Lung (tissue), 11 donors: ENCODE measurements at regions not wholly inside any gene's neighbourhood (a gene's known extent, or its start where the extent isn't known, plus 50 kb on each side); places are given as distances from the start of the nearest gene placed in this dataset.
"Not testable (repeated sequence)": the region's sequence is repeated elsewhere in the genome, so short reads cannot be mapped to it uniquely, and the experiment has no call there.

Source experiments
- ATAC-seq: fragments of 200-7000 bp; cut with Tn5 transposase; one replicate; pipeline ENCODE4 v1.9.1; 2020; ENCODE audit warnings: moderate number of reproducible peaks; ENCODE audit not compliant: insufficient read depth, low FRiP score
- DNase-seq, 3 donors: peaks; one replicate each; pipeline ENCODE4 v3.0.0-alpha.2; 2013 to 2017
- H3K27ac ChIP-seq, 2 donors: one replicate each; pipeline ENCODE4 v1.5.1; 2013; ENCODE audit warnings: mild to moderate bottlenecking in 2 of 2, moderate library complexity in 2 of 2, control low read depth in 1 of 2, inconsistent platforms in 1 of 2, low read depth in 1 of 2, low read length in 1 of 2
- H3K27me3 ChIP-seq, 3 donors: one replicate each; pipeline ENCODE4 v1.5.1; 2013; ENCODE audit warnings: low read length in 2 of 3; ENCODE audit not compliant: control insufficient read depth in 3 of 3, insufficient read depth in 3 of 3
- H3K36me3 ChIP-seq, 4 donors: one replicate each; pipeline ENCODE4 v1.5.1; 2013; ENCODE audit warnings: low read length in 4 of 4, mild to moderate bottlenecking in 1 of 4, moderate library complexity in 1 of 4; ENCODE audit not compliant: control insufficient read depth in 4 of 4, insufficient read depth in 4 of 4
- H3K4me1 ChIP-seq, 5 donors: one replicate each; pipeline ENCODE4 v1.5.1; 2013; ENCODE audit warnings: low read length in 5 of 5, mild to moderate bottlenecking in 2 of 5, moderate library complexity in 1 of 5; ENCODE audit not compliant: control insufficient read depth in 5 of 5, insufficient read depth in 5 of 5
- H3K4me3 ChIP-seq: one replicate; pipeline ENCODE4 v1.5.1; 2013; ENCODE audit warnings: mild to moderate bottlenecking, control low read depth, moderate library complexity
- H3K9ac ChIP-seq, 2 donors: one replicate each; pipeline ENCODE4 v1.5.1; 2013; ENCODE audit warnings: low read length in 2 of 2, control low read depth in 1 of 2; ENCODE audit not compliant: insufficient read depth in 1 of 2
- H3K9me3 ChIP-seq, 4 donors: one replicate each; pipeline ENCODE4 v1.5.1; 2013; ENCODE audit warnings: low read length in 3 of 4, mild to moderate bottlenecking in 1 of 4, moderate library complexity in 1 of 4; ENCODE audit not compliant: control insufficient read depth in 4 of 4, insufficient read depth in 3 of 4
- WGBS, 2 donors: extraction: QIAGEN DNeasy Blood & Tissue Kit; methylation state at CpG; one replicate each; pipeline ENCODE4 v1.1.7; 2013; 5-methylcytosine and 5-hydroxymethylcytosine counted together
- TF ChIP-seq, protein P1 (sequence below): IDR thresholded peaks from 2 replicates; pipeline ENCODE4 v1.5.1; 2012; ENCODE audit warnings: mild to moderate bottlenecking; ENCODE audit errors: control extremely low read depth, extremely low read depth
- donor health status: control.
- donor health status: control.
- donor health status: Bipolar disorder and iron deficiency.
- donor health status: healthy.
- donor health status: DM: yes; HTN: yes; CAD: no.

DNA sequence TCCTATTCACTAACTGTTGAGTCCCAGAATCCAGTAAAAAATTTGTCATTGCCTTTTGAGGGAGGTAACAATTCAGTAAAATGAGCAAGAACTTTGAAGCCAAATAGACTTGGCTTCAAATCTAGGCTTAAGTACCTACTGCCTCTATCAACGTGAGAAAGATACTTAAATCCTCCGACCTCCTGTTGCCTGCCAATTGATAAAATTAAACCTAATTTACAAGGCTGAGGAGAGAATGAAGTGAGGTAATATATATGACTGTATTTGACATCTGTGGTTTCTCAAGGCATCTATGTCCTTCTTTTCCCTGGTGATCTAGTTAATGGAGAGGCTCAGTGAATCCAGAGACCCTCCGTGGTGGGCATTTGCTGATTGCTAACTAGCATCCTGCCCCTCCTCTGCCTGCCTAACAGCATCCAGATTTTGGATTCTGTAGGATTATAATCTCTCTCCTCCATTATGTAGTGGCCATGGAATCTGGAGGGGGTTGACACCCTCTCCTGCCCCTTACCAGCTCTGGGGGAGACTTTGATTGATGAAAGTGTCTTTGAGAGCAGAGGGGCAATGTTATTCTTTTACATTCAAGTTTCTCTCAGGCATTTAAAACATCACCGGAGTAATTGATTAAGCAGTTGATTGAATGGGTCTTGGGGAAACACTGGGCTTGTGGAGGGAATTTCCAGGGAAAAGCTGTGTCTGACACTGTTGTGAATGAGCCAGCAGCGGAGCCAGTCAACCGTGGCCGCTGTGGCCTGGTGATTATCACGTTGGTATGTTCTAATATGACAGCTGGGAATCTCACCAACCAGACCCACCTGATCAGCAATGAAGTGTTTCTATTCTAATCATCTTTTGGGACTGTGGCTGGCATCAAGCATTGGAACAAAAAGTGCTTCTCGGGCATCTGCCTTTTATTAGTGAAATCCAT lies 140.7 kb upstream of the FAM78B start:
- no peak for ATAC-seq
- H3K27me3 ChIP-seq = no peaks in the 10 kb centered on the region

DNA sequence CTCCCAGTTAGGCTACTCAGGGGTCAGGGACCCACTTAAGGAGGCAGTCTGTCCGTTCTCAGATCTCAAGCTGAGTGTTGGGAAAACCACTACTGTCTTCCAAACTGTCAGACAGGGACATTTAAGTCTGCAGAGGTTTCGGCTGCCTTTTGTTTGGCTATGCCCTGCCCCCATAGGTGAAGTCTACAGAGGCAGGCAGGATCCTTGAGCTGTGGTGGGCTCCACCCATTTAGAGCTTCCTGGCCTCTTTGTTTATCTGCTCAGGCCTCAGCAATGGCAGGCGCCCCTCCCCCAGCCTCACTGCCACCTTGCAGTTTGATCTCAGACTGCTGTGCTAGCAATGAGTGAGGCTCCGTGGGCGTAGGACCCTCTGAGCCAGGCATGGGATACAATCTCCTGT lies 149.5 kb upstream of the FAM78B start:
- not testable (repeated sequence) for H3K27ac ChIP-seq, H3K9ac ChIP-seq, H3K4me1 ChIP-seq, DNase-seq, ATAC-seq, H3K36me3 ChIP-seq, H3K4me3 ChIP-seq, H3K9me3 ChIP-seq, H3K27me3 ChIP-seq
- 80 to 86% methylated on average over 5 of the region's 5 CpGs for WGBS, 2 donors

More for the DNA sequence above, 140.7 kb upstream of the FAM78B start:
- Histone ChIP-seq H3K9ac (no peak overlapping the region), H3K4me3 (no peak overlapping the region), H3K4me1 (no peaks in the 10 kb centered on the region), H3K9me3 (no peaks in the 10 kb centered on the region), H3K36me3 (no peaks in the 10 kb centered on the region), H3K27ac (peak overlapping the region in 1 of 2 donors; percentile 84)
- 58 to 61% methylated on average over 9 of the region's 9 CpGs for WGBS, 2 donors
- TF ChIP-seq, protein P1, sequence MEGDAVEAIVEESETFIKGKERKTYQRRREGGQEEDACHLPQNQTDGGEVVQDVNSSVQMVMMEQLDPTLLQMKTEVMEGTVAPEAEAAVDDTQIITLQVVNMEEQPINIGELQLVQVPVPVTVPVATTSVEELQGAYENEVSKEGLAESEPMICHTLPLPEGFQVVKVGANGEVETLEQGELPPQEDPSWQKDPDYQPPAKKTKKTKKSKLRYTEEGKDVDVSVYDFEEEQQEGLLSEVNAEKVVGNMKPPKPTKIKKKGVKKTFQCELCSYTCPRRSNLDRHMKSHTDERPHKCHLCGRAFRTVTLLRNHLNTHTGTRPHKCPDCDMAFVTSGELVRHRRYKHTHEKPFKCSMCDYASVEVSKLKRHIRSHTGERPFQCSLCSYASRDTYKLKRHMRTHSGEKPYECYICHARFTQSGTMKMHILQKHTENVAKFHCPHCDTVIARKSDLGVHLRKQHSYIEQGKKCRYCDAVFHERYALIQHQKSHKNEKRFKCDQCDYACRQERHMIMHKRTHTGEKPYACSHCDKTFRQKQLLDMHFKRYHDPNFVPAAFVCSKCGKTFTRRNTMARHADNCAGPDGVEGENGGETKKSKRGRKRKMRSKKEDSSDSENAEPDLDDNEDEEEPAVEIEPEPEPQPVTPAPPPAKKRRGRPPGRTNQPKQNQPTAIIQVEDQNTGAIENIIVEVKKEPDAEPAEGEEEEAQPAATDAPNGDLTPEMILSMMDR = no peak
- DNase-seq = no peak

DNA sequence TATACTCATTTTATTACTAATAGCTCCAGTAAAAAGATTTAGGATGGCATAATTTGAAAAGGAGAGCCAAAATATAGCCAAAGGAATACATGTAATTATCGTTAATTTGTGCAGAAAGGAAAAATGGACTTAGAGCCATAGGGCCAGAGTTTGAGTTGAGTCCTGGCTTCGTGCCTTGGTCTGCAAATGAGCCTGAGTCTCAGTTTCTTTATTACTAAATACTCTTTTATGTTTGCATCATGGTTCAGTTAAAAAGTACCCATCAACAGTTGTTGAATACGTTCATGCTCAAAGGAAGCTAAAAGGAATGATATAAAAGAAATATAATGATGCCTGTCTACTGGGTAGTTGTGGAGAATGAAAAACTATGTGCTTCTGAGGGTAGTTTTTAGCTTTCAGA lies 155.7 kb upstream of the FAM78B start:
- no peak for ATAC-seq
- no peak overlapping the region for H3K9ac ChIP-seq
- no peaks in the 10 kb centered on the region for H3K36me3 ChIP-seq
- H3K4me1 ChIP-seq = no peaks in the 10 kb centered on the region
- no peaks in the 10 kb centered on the region for H3K9me3 ChIP-seq
- TF ChIP-seq, protein P1 = no peak
- no peak overlapping the region for H3K27ac ChIP-seq
- DNase-seq = no peak
- no peaks in the 10 kb centered on the region for H3K27me3 ChIP-seq
- WGBS, 2 donors = 75 to 82% methylated on average over 3 of the region's 3 CpGs
- H3K4me3 ChIP-seq = no peak overlapping the region

DNA sequence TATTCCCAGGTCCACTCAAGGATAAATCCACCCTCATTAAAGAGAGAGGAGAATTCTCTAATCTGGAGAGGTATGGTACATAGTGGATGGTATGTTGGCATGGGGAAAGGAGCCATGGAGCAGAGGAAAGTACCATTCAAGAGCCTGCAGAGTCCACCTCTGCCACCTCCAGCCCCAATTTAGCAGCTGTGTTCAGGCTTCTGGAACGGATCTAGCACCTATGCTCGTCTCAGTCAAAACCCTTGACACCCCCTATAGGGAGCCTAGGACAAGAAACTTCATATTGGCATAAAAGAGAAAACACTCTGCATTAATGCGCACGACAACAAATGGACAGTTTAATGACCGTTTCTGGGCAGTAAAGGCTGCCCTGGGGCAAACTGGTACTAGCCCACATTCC lies 161.1 kb upstream of the FAM78B start:
- TF ChIP-seq, protein P1 = no peak
- H3K27me3 ChIP-seq = no peaks in the 10 kb centered on the region
- no peaks in the 10 kb centered on the region for H3K9me3 ChIP-seq
- no peak overlapping the region for H3K4me3 ChIP-seq
- DNase-seq (no peak), ATAC-seq (no peak)
- H3K9ac ChIP-seq = no peak overlapping the region
- H3K36me3 ChIP-seq = no peaks in the 10 kb centered on the region
- 72 to 78% methylated on average over 5 of the region's 5 CpGs for WGBS, 2 donors
- no peak overlapping the region for H3K27ac ChIP-seq
- H3K4me1 ChIP-seq = no peaks in the 10 kb centered on the region
